Ascending aorta (tissue), 2 donors: ENCODE measurements at regions not wholly inside any gene's neighbourhood (a gene's known extent, or its start where the extent isn't known, plus 50 kb on each side); places are given as distances from the start of the nearest gene placed in this dataset.

Source experiments
- DNase-seq, 2 donors: peaks; one replicate each; pipeline ENCODE4 v3.0.0-alpha.2; 2019; ENCODE audit warnings: low spot score in 2 of 2
- H3K27ac ChIP-seq, 2 donors: fragments of 200-600 bp; sonication (generic); one replicate each; pipeline ENCODE4 v1.5.1; 2016 to 2017; ENCODE audit warnings: mild to moderate bottlenecking in 1 of 2
- H3K27me3 ChIP-seq: fragments of 200-600 bp; sonication (generic); one replicate; pipeline ENCODE4 v1.5.1; 2017
- H3K36me3 ChIP-seq, 2 donors: fragments of 200-600 bp; sonication (generic); one replicate each; pipeline ENCODE4 v1.5.1; 2016
- H3K4me1 ChIP-seq, 2 donors: fragments of 200-600 bp; sonication (generic); one replicate each; pipeline ENCODE4 v1.5.1; 2016 to 2017; ENCODE audit warnings: mild to moderate bottlenecking in 1 of 2
- H3K4me3 ChIP-seq, 2 donors: fragments of 200-600 bp; sonication (generic); one replicate each; pipeline ENCODE4 v1.5.1; 2016 to 2017; ENCODE audit warnings: mild to moderate bottlenecking in 1 of 2
- H3K9me3 ChIP-seq, 2 donors: fragments of 200-600 bp; sonication (generic); one replicate each; pipeline ENCODE4 v1.5.1; 2016
- intact Hi-C: fragments of 100-400 bp; cut with DNase I; formaldehyde crosslinking; loops from one replicate; pipeline ENCODE4 v1.15.1; 2023
- TF ChIP-seq, protein P1 (sequence below), 3 experiments: fragments of 200-600 bp in 2 of 3; fragments of 450-650 bp in 1 of 3; sonication (generic) in 2 of 3; IDR thresholded peaks; one replicate each; pipeline ENCODE4 v1.5.1; 2016 to 2019; ENCODE audit warnings: antibody characterized with exemption in 3 of 3, mild to moderate bottlenecking in 1 of 3, moderate library complexity in 1 of 3

DNA sequence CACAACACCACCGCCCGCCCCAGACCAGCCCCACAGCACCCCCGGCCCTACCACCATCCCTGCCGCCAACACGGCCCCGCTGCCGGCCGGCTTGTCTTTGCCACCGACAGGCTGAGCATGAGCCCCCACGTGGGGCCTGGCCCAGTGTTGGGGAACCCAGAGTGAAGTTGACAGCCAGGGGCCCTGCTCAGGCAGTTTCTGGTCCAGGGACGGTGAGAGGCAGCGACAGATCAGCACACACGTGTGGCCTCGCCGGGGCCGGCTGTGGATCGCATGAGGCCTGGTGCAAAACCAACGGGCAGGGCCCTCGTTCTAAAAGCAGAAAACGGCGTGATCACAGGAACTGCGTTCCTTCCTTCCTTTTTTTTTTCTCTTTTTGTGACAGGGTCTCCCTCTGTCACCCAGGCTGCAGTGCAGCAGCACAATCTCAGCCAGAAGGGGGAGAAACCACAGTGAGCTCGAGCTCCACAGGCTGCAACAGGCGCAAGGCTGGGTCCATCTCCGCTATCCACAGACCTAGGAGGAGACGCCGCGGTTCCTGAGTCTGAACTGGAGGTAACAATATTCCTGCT lies 50.5 kb upstream of the FBRSL1 start:
- no peaks in the 10 kb centered on the region for H3K27me3 ChIP-seq
- H3K36me3 ChIP-seq = no peaks in the 10 kb centered on the region
- H3K4me1 ChIP-seq = no peaks in the 10 kb centered on the region
- DNase-seq = no peak
- no peak overlapping the region for H3K27ac ChIP-seq
- H3K9me3 ChIP-seq = no peaks in the 10 kb centered on the region
- intact Hi-C loops = no loop called here
- TF ChIP-seq, protein P1, sequence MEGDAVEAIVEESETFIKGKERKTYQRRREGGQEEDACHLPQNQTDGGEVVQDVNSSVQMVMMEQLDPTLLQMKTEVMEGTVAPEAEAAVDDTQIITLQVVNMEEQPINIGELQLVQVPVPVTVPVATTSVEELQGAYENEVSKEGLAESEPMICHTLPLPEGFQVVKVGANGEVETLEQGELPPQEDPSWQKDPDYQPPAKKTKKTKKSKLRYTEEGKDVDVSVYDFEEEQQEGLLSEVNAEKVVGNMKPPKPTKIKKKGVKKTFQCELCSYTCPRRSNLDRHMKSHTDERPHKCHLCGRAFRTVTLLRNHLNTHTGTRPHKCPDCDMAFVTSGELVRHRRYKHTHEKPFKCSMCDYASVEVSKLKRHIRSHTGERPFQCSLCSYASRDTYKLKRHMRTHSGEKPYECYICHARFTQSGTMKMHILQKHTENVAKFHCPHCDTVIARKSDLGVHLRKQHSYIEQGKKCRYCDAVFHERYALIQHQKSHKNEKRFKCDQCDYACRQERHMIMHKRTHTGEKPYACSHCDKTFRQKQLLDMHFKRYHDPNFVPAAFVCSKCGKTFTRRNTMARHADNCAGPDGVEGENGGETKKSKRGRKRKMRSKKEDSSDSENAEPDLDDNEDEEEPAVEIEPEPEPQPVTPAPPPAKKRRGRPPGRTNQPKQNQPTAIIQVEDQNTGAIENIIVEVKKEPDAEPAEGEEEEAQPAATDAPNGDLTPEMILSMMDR (IDR thresholded peaks at IDR 0.05) = no peak
- no peak overlapping the region for H3K4me3 ChIP-seq

DNA sequence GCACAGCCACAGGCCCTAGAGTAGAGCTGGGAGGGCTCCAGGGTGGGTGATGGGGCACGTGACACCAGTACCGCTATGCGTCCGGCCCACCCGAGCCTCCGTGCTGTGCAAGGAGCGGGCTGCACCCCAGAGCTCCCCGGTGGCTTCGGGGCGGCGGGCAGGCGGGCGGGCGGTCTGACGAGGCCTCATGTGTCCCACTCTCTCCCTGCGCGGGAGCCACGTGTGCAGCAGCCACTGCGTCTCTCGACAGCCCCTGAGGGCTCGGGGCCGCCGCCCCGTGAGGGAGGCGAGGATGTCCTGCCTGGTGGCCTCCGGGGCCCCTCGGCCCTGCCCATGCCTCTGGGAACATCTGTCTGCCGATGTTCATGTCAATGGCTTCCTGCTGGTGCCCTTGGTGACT lies 51.2 kb upstream of the FBRSL1 start:
- TF ChIP-seq, protein P1 (IDR thresholded peaks at IDR 0.05) = no peak
- no peaks in the 10 kb centered on the region for H3K4me1 ChIP-seq
- no peak overlapping the region for H3K27ac ChIP-seq
- no peak for DNase-seq
- no peaks in the 10 kb centered on the region for H3K36me3 ChIP-seq
- intact Hi-C loops = no loop called here
- no peaks in the 10 kb centered on the region for H3K27me3 ChIP-seq
- H3K9me3 ChIP-seq = no peaks in the 10 kb centered on the region
- H3K4me3 ChIP-seq = no peak overlapping the region

DNA sequence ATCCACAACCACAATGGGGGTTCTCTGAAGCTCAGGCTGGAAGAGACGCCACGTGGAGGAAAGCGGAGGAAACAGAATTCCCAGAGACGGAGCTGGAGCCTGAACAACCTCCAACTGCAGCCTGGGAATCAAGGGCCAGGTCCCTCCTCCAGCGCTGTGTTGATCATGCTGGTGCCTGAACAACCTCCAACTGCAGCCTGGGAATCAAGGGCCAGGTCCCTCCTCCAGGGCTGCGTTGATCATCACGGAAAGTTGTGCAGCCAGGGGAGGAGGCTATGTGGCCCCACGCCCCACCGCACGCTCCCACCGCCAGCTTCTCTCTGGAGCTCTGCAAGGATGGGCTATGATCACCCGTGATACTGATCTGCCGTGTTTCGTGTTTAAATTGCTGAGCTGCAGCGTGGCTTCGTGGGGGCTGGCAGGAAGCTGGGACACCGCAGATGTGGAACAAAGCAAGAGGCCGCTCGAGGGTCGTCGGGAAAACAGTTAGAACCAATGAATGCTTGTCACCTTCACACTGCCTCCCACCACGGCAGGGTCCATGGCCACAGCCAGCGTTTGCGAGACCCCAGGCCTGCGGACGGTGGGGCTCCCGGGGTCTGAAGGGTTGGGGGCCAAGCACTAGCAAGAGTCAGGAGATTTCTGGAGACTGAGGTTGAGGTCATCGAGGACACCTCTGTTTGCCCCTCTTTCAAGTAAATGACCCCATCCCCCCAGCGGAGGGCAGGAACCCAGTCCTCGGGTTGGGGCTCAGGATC lies 51.8 kb upstream of the FBRSL1 start:
- H3K9me3 ChIP-seq = no peaks in the 10 kb centered on the region
- no peaks in the 10 kb centered on the region for H3K36me3 ChIP-seq
- H3K27me3 ChIP-seq = no peaks in the 10 kb centered on the region
- no peak overlapping the region for H3K27ac ChIP-seq
- TF ChIP-seq, protein P1 (IDR thresholded peaks at IDR 0.05) = no peak
- intact Hi-C loops = no loop called here
- no peaks in the 10 kb centered on the region for H3K4me1 ChIP-seq
- H3K4me3 ChIP-seq = no peak overlapping the region
- no peak for DNase-seq

DNA sequence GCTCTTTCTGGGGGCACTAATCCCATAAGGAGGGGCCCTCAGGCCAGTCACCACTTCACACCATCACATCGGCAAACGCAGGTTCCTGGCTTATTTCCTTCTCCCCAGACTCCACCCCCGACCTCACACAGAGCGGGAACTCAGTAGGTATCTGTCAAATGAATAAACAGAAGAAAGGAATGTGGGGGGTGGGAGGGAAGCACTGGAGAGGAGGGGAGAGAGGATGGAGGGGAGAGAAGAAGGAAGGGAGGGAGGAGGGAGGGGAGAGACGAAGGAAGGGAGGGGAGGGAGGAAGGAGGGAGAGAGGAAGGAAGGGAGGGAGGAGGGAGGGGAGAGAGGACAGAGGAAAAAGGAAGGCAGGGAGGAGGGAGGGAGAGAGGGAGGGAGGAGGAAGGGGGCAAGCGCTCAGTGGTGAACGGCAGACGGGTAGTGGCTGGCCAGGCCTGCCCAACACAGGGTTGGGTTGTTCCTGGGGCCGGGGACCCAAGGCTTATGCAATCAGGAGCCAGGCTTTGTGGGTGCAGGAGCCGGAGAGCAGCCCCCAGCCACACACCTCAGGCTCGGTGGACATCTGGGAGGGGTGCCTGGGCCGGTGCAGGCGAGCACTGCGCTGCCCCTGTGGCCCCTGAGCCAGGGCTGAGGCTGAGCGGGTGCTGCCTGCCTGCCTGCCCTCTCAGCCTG lies 52.6 kb upstream of the FBRSL1 start:
- TF ChIP-seq, protein P1 (IDR thresholded peaks at IDR 0.05) = no peak
- Histone ChIP-seq H3K4me3 (no peak overlapping the region), H3K36me3 (no peaks in the 10 kb centered on the region), H3K27me3 (no peaks in the 10 kb centered on the region), H3K4me1 (no peaks in the 10 kb centered on the region), H3K27ac (no peak overlapping the region), H3K9me3 (no peaks in the 10 kb centered on the region)
- no peak for DNase-seq
- intact Hi-C loops = no loop called here

DNA sequence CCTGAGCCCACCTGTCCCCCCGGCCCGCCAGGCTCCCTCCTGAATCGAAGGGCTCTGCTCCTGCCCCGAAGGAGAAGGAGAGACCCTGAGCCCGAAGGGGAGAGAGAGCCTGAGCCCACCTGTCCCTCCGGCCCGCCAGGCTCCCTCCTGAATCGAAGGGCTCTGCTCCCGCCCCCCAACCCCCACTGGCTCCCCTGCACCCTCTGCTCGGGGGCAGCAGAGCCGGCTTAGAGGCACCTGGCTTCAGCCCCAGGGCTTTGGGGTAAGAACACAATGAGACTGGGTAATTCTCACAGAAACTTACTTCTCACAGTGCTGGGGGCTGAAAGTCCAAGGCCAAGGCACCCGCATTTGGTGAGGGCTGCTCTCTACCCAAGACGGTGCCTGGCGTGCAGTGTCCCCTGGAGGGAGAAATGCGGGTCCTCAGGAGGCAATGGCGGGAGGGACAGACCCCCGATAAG lies 53.1 kb upstream of the FBRSL1 start:
- Histone ChIP-seq H3K9me3 (no peaks in the 10 kb centered on the region), H3K27me3 (no peaks in the 10 kb centered on the region), H3K27ac (no peak overlapping the region), H3K4me3 (no peak overlapping the region), H3K36me3 (no peaks in the 10 kb centered on the region), H3K4me1 (no peaks in the 10 kb centered on the region)
- intact Hi-C loops = no loop called here
- no peak for DNase-seq
- TF ChIP-seq, protein P1 (IDR thresholded peaks at IDR 0.05) = no peak
